HG02763 (cell line): ENCODE measurements at regions not wholly inside any gene's neighbourhood (a gene's known extent, or its start where the extent isn't known, plus 50 kb on each side); places are given as distances from the start of the nearest gene placed in this dataset.
"Not testable (repeated sequence)": the region's sequence is repeated elsewhere in the genome, so short reads cannot be mapped to it uniquely, and the experiment has no call there.

Source experiments
- ATAC-seq: cut with Tn5 transposase; IDR thresholded peaks from one replicate; pipeline ENCODE4 v1.9.1; 2021; ENCODE audit warnings: mild to moderate bottlenecking, moderate library complexity; ENCODE audit not compliant: unreplicated experiment

GRCh38 chr21:6428498-6429092 lies 4092.8 kb upstream of the TPTE start:
- not testable (repeated sequence) for ATAC-seq

DNA sequence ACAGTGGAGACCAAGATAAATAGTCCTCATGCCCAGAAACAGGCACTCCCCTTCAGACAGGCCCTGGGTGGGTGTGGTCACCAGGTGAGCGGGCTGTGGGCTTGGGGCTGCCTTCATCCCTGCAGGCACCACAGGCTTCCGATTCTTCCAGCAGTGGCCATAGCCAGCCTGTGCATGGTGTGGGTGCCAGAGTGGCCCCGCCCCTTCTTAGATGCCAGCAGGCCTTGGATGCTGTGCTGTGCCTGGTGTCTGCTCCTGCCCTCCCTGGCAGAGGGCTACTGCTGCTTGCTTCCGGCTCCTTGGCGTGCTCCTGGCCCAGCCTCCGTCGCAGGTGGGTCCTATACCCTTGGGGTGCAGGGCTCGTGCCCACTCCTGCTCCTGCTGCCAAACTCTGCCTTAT lies 4091.5 kb upstream of the TPTE start:
- not testable (repeated sequence) for ATAC-seq

DNA sequence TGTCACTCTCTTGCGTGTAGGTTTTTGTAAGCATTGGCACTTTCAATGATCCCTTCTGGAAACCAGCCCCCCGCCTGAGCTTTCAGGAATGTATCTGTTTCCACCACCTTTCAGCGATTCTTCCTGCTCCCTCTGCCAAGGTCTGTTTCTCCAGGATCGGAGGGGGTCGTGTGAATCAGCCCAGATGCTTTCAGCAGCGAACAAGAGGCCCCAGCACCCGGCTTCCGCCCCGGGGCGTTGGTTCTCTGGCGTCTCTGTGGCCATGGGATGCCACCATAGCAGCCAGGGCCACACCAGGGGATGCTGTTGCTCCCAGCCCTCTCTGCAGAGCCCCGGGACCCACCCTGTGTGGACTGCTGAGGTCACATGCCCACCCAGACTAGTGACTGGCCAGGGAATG lies 4088.2 kb upstream of the TPTE start:
- ATAC-seq = not testable (repeated sequence)

- ATAC-seq = not testable (repeated sequence)
Measured at GRCh38 chr21:6436205-6436604, 4085.2 kb upstream of the TPTE start.

GRCh38 chr21:6436971-6437833 lies 4084.2 kb upstream of the TPTE start:
- ATAC-seq = not testable (repeated sequence)

GRCh38 chr21:6437834-6438187 lies 4083.6 kb upstream of the TPTE start:
- ATAC-seq = not testable (repeated sequence)

DNA sequence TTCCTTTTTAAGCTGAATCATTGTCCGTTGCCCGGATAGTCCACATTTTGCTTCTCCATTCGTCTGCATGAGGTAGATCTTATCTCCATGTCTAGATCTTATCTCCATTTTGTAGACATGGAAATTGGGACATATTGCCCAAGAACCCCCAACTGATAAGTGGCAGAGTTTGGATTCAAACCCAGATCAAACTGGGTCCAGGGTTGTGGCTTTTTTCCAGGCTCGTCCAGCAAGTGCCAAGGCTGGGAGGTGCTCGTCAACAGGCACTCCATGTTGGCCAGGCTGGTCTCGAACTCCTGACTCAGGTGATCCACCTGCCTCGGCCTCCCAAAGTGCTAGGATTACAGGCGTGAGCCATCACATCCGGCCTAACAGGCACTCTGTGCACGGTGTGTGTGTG lies 4082.3 kb upstream of the TPTE start:
- not testable (repeated sequence) for ATAC-seq

DNA sequence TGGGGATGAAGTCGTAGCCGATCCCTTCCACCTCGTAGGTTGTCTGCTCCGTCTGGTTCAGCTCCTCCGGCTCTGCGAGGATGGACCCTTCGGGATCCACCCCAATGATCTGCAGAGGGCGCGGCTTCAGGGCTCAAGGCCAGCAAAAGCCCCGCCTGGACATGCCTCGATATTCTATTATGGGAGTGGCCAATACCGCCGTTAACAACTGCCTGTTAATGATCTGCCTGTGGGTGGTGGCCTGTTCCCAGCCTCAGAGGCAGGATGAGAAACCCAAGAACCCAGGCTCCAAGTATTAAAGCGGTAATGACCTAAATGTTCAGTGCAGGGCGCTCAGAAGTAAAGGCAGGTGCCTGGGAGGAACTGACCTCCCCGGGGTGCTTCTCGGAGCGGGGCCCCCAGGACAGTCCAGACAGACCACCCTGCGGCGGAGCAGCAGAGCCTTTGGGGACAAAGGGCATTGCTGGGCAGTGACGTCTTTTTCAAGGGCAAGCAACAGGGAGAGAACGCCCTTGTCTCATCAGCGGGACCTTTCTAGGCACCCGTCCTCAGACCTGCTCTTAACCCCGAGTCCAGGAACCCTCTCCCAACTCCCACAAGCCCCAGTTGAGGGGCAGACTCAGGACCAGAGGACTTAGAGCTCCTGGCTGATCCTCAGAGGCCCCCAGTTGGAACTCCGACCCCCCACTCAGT lies 4066.6 kb upstream of the TPTE start:
- not testable (repeated sequence) for ATAC-seq

DNA sequence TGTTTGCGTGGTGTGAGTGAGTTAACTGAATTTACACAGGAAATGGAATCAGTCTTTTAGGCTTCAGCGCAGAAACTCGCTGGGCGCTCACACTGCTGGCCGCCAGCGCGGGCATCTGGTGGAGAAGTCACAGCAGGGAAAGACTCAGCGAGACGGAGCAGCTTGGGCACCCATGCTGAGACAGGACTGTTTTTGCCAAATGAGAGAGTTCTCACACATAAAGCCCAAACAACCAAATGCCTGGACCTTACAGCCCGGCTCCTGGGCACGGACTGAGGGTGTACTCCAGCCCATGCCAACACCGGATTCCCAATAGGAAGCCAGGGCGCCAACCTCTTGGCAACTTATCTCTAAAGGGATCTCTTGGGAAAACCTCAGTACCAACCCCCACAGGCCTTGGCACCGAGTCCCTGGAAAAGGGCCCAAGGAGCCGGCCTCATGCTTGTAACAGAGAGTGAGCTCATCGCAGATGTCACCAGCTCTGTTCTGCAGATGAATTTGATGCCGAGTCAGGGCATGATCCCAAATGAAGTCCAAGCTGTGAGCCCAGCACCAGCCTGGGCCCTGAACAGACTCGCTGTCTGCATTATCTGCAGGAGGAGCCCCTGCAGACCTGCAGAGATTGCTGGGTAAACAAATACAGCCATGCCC lies 4065.2 kb upstream of the TPTE start:
- ATAC-seq = not testable (repeated sequence)

- ATAC-seq = not testable (repeated sequence)
Measured at GRCh38 chr21:6459761-6460160, 4061.6 kb upstream of the TPTE start.

GRCh38 chr21:6461358-6461757 lies 4060.0 kb upstream of the TPTE start:
- not testable (repeated sequence) for ATAC-seq

GRCh38 chr21:6464419-6464818 lies 4057.0 kb upstream of the TPTE start:
- ATAC-seq = not testable (repeated sequence)

DNA sequence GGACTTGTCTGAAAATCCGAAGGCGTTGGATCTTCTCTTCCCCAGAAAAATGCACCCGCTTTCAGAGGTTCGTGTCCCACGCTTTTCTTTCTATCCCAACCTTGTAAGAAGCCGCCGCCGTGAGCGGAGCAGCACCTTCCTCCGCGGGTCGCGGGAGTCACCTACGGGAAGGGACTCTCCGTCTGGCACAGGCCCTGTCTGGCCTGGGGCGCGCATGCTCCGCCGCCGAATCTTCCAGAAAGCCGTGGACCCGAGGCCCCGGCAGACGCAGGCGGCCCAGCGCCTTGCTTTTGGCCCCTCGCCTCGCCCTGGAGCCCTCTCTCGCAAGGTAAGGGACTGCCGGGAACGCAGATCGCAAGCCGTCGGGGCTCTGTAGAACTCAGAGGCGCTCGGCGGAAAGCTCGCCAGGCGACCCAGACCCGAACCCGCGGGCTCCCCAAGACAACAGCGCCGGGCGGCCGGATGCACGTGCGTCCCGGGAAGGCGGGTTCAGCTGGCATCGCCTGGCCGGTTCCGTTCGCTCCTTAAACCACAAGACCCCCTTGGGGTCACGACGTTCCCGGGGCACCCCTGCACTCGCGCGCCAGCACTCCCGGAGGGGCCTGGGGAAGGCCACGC lies 4055.2 kb upstream of the TPTE start:
- not testable (repeated sequence) for ATAC-seq

GRCh38 chr21:6466707-6467106 lies 4054.7 kb upstream of the TPTE start:
- not testable (repeated sequence) for ATAC-seq

DNA sequence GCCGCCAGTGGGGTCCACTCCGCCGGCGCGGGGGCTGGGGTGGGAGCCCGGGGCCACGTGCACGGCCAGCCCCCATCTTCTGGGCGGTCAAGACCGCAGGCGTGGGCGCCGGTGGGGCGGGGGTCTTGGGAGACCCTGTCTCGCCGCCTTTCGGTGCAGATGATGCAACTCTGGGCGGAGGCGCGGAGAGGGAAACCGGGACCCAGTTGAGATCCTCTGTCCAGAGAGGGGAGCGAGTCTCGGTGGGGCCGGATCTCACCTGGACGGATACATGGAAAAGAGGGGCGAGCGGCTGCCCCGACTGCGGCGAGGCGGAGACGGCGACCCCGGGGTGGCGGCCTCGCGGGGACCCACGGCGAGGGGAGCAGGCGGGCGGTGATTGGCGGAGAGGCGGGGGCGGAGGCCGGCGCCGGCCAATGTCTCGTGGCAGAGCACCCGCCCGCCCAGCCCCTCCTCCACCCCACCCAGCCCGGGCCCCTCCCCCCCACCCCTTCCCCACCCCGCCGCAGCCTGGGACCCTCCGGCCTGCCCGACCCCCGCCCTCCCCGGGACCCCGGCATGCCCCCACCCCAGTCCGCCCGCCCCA lies 4054.1 kb upstream of the TPTE start:
- not testable (repeated sequence) for ATAC-seq

DNA sequence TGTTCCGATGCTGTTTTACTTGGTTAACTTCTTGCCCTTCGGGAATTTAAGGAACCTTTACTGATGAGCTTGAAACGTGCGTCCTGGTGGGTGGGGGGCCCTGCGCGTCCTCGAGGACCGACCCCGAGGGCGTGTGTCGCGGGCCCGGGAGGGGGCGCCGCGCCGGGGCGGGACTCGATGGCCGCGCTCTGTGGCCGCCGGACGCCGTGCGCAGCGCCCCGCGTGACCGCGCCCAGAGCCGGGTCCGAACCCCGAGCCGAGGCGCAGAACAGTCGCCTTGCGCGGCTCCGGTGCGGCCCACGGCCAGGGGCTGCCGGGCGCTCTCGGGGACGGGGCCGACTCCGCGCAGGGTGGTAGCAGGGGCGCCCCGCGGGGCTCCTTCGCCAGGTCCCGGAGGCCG lies 4053.5 kb upstream of the TPTE start:
- ATAC-seq = not testable (repeated sequence)

DNA sequence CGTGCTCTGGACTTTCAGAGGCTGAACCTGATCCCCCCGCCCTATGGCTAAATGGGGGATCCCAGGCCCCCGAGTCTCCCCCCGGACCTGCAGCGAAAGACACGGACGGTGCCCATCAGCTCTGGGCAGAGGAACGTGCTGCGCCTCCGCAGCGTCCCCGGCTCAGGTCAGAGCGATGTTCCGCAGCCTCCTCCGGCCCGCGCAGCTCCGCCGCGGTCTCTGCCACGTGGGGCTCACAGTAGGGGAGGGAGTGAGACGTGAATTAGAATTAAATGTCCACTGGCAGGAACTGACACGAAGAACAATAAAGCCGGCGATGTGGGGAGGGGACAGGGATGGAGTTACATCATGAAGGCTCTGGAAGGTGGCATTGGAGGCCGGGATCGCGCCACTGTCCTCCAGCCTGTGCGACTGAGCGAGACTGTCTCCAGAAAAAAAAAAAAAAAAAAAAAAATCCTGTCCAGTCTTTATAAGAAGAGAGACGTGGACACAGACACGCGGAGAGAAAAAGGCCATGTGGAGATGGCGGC lies 4053.0 kb upstream of the TPTE start:
- not testable (repeated sequence) for ATAC-seq

- ATAC-seq = not testable (repeated sequence)
Measured at GRCh38 chr21:6474250-6474968, 4047.0 kb upstream of the TPTE start.

DNA sequence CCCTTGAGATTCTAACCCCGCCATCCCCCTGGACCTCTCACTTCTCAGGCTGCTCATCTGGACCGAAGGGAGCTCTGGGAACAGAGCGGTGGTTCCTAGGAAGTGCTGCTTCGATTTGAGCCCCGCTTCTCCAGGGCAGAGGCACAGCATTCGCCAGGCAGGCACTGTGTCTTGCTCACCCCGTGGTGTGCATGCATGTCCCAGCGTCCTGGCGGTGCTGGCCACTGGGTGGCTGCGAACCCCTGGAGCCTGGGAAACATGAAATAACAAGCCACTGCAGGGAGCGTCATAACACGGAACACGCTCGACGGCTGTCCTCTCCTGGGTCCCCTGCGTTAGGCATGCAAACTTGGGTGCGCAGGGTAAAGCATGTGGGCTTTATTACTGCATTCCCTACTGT lies 4040.3 kb upstream of the TPTE start:
- not testable (repeated sequence) for ATAC-seq
